AG04449 (cell line): ENCODE measurements at regions not wholly inside any gene's neighbourhood (a gene's known extent, or its start where the extent isn't known, plus 50 kb on each side); places are given as distances from the start of the nearest gene placed in this dataset.

ENCODE experiments used
- CTCF ChIA-PET: fragments of 350-600 bp; formaldehyde crosslinking; extraction: SDS; loops from one replicate; lab custom pipeline; 2021; ENCODE audit warnings: antibody characterized with exemption; lab: Yijun Ruan, JAX
- POLR2A ChIA-PET: fragments of 400-600, 350-600 bp; formaldehyde crosslinking; extraction: SDS; loops from one replicate; lab custom pipeline; 2020; ENCODE audit warnings: antibody characterized with exemption, inconsistent platforms; lab: Yijun Ruan, JAX
- DNase-seq: peaks from one replicate; pipeline ENCODE4 v3.0.0-alpha.2; 2010; ENCODE audit warnings: low read depth, low spot score
- H3K4me3 ChIP-seq: 2 replicates; pipeline ENCODE4 v1.5.1; 2011; ENCODE audit warnings: low read depth, mild to moderate bottlenecking, control low read depth, low read length
- CTCF ChIP-seq: IDR thresholded peaks from one replicate; pipeline ENCODE4 v1.5.1; 2011; ENCODE audit warnings: mild to moderate bottlenecking, moderate library complexity, low read length, control low read depth, inconsistent platforms; ENCODE audit not compliant: insufficient read depth; ENCODE audit errors: missing control alignments

- H3K4me3 ChIP-seq: no peak overlapping the region
- CTCF ChIA-PET: interaction anchor here (0.7 kb wide), 1 partner anchor 287 kb away, joined by 3 read pairs; no protein-coding TSS in a partner anchor
- no peak for TF ChIP-seq CTCF
- POLR2A ChIA-PET: no interaction called here
- no peak for DNase-seq
Observed at GRCh38 chr11:69388661-69389060, 92.8 kb upstream of the LINC01488 start.

GRCh38 chr11:69390561-69390960 lies 90.9 kb upstream of the LINC01488 start:
- no peak overlapping the region for H3K4me3 ChIP-seq
- ChIA-PET CTCF (interaction anchor here (1.4 kb wide), 1 partner anchor 69 kb away, joined by 3 read pairs; no protein-coding TSS in a partner anchor), POLR2A (no interaction called here)
- DNase-seq: no peak
- TF ChIP-seq CTCF: no peak

- H3K4me3 ChIP-seq: no peak overlapping the region
- ChIA-PET CTCF (interaction anchor here (1.4 kb wide), 1 partner anchor 69 kb away, joined by 3 read pairs; no protein-coding TSS in a partner anchor), POLR2A (no interaction called here)
- no peak for TF ChIP-seq CTCF
- no peak for DNase-seq
Observed at GRCh38 chr11:69391192-69392103, 90.0 kb upstream of the LINC01488 start.

- DNase-seq: no peak
- no peak overlapping the region for H3K4me3 ChIP-seq
- TF ChIP-seq CTCF: no peak
- POLR2A ChIA-PET: no interaction called here
- CTCF ChIA-PET: no interaction called here
Observed at GRCh38 chr11:69392104-69392653, 89.3 kb upstream of the LINC01488 start.

GRCh38 chr11:69393178-69393832 lies 88.2 kb upstream of the LINC01488 start:
- no peak overlapping the region for H3K4me3 ChIP-seq
- no peak for DNase-seq
- no peak for TF ChIP-seq CTCF
- CTCF ChIA-PET: no interaction called here
- POLR2A ChIA-PET: no interaction called here

GRCh38 chr11:69393865-69394233 lies 87.6 kb upstream of the LINC01488 start:
- no peak for TF ChIP-seq CTCF
- H3K4me3 ChIP-seq: no peak overlapping the region
- no peak for DNase-seq
- ChIA-PET CTCF (no interaction called here), POLR2A (no interaction called here)
